ENCODE measurements at regions not wholly inside any gene's neighbourhood (a gene's known extent, or its start where the extent isn't known, plus 50 kb on each side); places are given as distances from the start of the nearest gene placed in this dataset.

- TF ChIP-seq CTCF (IDR thresholded peaks at IDR 0.05), result no peak
- TF ChIP-seq POLR2A (IDR thresholded peaks at IDR 0.05), result no peak
Measured at GRCh38 chr4:116302990-116303735, 782.2 kb downstream of the TRAM1L1 start.
